ENCODE measurements at regions not wholly inside any gene's neighbourhood (a gene's known extent, or its start where the extent isn't known, plus 50 kb on each side); places are given as distances from the start of the nearest gene placed in this dataset.

GRCh38 chr1:57982852-57983251, 559.0 kb upstream of the DAB1 start:
- TF ChIP-seq, protein P1, sequence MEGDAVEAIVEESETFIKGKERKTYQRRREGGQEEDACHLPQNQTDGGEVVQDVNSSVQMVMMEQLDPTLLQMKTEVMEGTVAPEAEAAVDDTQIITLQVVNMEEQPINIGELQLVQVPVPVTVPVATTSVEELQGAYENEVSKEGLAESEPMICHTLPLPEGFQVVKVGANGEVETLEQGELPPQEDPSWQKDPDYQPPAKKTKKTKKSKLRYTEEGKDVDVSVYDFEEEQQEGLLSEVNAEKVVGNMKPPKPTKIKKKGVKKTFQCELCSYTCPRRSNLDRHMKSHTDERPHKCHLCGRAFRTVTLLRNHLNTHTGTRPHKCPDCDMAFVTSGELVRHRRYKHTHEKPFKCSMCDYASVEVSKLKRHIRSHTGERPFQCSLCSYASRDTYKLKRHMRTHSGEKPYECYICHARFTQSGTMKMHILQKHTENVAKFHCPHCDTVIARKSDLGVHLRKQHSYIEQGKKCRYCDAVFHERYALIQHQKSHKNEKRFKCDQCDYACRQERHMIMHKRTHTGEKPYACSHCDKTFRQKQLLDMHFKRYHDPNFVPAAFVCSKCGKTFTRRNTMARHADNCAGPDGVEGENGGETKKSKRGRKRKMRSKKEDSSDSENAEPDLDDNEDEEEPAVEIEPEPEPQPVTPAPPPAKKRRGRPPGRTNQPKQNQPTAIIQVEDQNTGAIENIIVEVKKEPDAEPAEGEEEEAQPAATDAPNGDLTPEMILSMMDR (IDR thresholded peaks at IDR 0.05): no peak
- TF ChIP-seq POLR2A (IDR thresholded peaks at IDR 0.05): no peak
